ENCODE measurements at regions not wholly inside any gene's neighbourhood (a gene's known extent, or its start where the extent isn't known, plus 50 kb on each side); places are given as distances from the start of the nearest gene placed in this dataset.
"Not testable (repeated sequence)": the region's sequence is repeated elsewhere in the genome, so short reads cannot be mapped to it uniquely, and the experiment has no call there.

- DNase-seq: no peak
Measured at GRCh38 chr17:5753421-5753820, 169.1 kb upstream of the NLRP1 start.

- no peak for DNase-seq
Measured at GRCh38 chr17:5757314-5757907, 173.1 kb upstream of the NLRP1 start.

- no peak for DNase-seq
Measured at GRCh38 chr17:5758651-5759050, 174.3 kb upstream of the NLRP1 start.

GRCh38 chr17:5759501-5759925 lies 175.2 kb upstream of the NLRP1 start:
- DNase-seq: no peak

GRCh38 chr17:5762191-5762590 lies 177.9 kb upstream of the NLRP1 start:
- DNase-seq: no peak

GRCh38 chr17:5763595-5764306 lies 179.4 kb upstream of the NLRP1 start:
- DNase-seq: no peak

- no peak for DNase-seq
Measured at GRCh38 chr17:5769593-5770354, 185.5 kb upstream of the NLRP1 start.

GRCh38 chr17:5770441-5771270 lies 186.3 kb upstream of the NLRP1 start:
- DNase-seq: no peak

GRCh38 chr17:5771271-5771577 lies 186.9 kb upstream of the NLRP1 start:
- not testable (repeated sequence) for DNase-seq

- DNase-seq: not testable (repeated sequence)
Measured at GRCh38 chr17:5772017-5772416, 187.7 kb upstream of the NLRP1 start.

GRCh38 chr17:5772720-5773119 lies 188.4 kb upstream of the NLRP1 start:
- no peak for DNase-seq

GRCh38 chr17:5773816-5774360 lies 189.6 kb upstream of the NLRP1 start:
- no peak for DNase-seq

- DNase-seq: no peak
Measured at GRCh38 chr17:5775098-5775497, 190.8 kb upstream of the NLRP1 start.

GRCh38 chr17:5780476-5780875 lies 196.2 kb upstream of the NLRP1 start:
- DNase-seq: no peak

GRCh38 chr17:5781236-5781927 lies 197.1 kb upstream of the NLRP1 start:
- no peak for DNase-seq

GRCh38 chr17:5783269-5783668 lies 199.0 kb upstream of the NLRP1 start:
- DNase-seq: no peak

- no peak for DNase-seq
Measured at GRCh38 chr17:5783851-5784250, 199.5 kb upstream of the NLRP1 start.

- DNase-seq: no peak
Measured at GRCh38 chr17:5784791-5785190, 200.5 kb upstream of the NLRP1 start.

GRCh38 chr17:5785338-5785737 lies 201.0 kb upstream of the NLRP1 start:
- DNase-seq: no peak

- DNase-seq: no peak
Measured at GRCh38 chr17:5785867-5786509, 201.7 kb upstream of the NLRP1 start.

GRCh38 chr17:5786510-5786875 lies 202.2 kb upstream of the NLRP1 start:
- DNase-seq: no peak

Data from stimulated activated CD4-positive, alpha-beta T cell treated with anti-CD3 and anti-CD28 coated beads, Interleukin-4, amount 100 ng/mL, for 1 hour (primary cell).